Muscle of leg (tissue), 3 donors: ENCODE measurements at regions not wholly inside any gene's neighbourhood (a gene's known extent, or its start where the extent isn't known, plus 50 kb on each side); places are given as distances from the start of the nearest gene placed in this dataset.

ENCODE experiments used
- DNase-seq: peaks from one replicate; pipeline ENCODE4 v3.0.0; 2013
- H3K27ac ChIP-seq: one replicate; pipeline ENCODE4 v1.5.1; 2013; ENCODE audit warnings: mild to moderate bottlenecking, low read length, control low read depth
- H3K27me3 ChIP-seq: one replicate; pipeline ENCODE4 v1.6.1; 2013; ENCODE audit warnings: low read length; ENCODE audit not compliant: control insufficient read depth, insufficient read depth
- H3K36me3 ChIP-seq: one replicate; pipeline ENCODE4 v1.6.1; 2013; ENCODE audit warnings: low read length; ENCODE audit not compliant: control insufficient read depth, insufficient read depth
- H3K4me1 ChIP-seq: one replicate; pipeline ENCODE4 v1.6.1; 2013; ENCODE audit warnings: low read length; ENCODE audit not compliant: control insufficient read depth, insufficient read depth
- H3K4me3 ChIP-seq: one replicate; pipeline ENCODE4 v1.5.1; 2013; ENCODE audit warnings: low read length, control low read depth
- H3K9me3 ChIP-seq: replicated peaks from 2 replicates; pipeline ENCODE4 v1.6.1; 2013; ENCODE audit warnings: low read depth, low read length; ENCODE audit not compliant: control insufficient read depth
- WGBS: methylation state at CpG from one replicate; pipeline ENCODE4 v1.1.5; 2013; ENCODE audit warnings: missing lambda C conversion rate; ENCODE audit not compliant: insufficient coverage; 5-methylcytosine and 5-hydroxymethylcytosine counted together

GRCh38 chr7:42440951-42441350 lies 203.9 kb upstream of the GLI3 start:
- no peak overlapping the region for H3K27ac ChIP-seq
- no peak overlapping the region for H3K4me3 ChIP-seq
- 100% methylated on average over 3 of the region's 5 CpGs for WGBS
- peaks cover 7% of the 10 kb centered on the region for H3K9me3 ChIP-seq
- no peak for DNase-seq
- no peaks in the 10 kb centered on the region for H3K4me1 ChIP-seq
- no peaks in the 10 kb centered on the region for H3K36me3 ChIP-seq
- H3K27me3 ChIP-seq: no peaks in the 10 kb centered on the region

- Histone ChIP-seq H3K4me3 (no peak overlapping the region), H3K27me3 (no peaks in the 10 kb centered on the region), H3K27ac (no peak overlapping the region), H3K4me1 (no peaks in the 10 kb centered on the region), H3K36me3 (no peaks in the 10 kb centered on the region), H3K9me3 (no peaks in the 10 kb centered on the region)
- no CpG with 5 or more reads among the region's 1 CpG for WGBS
- DNase-seq: peak; percentile 22
Measured at GRCh38 chr7:42432644-42433043, 195.6 kb upstream of the GLI3 start.

- no peaks in the 10 kb centered on the region for H3K36me3 ChIP-seq
- H3K4me3 ChIP-seq: no peak overlapping the region
- no peak for DNase-seq
- H3K9me3 ChIP-seq: no peaks in the 10 kb centered on the region
- WGBS: 63% methylated on average over 2 of the region's 2 CpGs
- H3K27me3 ChIP-seq: no peaks in the 10 kb centered on the region
- H3K4me1 ChIP-seq: no peaks in the 10 kb centered on the region
- H3K27ac ChIP-seq: no peak overlapping the region
Measured at GRCh38 chr7:42431873-42432272, 194.9 kb upstream of the GLI3 start.

- H3K9me3 ChIP-seq: no peaks in the 10 kb centered on the region
- H3K36me3 ChIP-seq: no peaks in the 10 kb centered on the region
- H3K27ac ChIP-seq: no peak overlapping the region
- H3K4me3 ChIP-seq: no peak overlapping the region
- H3K4me1 ChIP-seq: no peaks in the 10 kb centered on the region
- H3K27me3 ChIP-seq: no peaks in the 10 kb centered on the region
- no peak for DNase-seq
- WGBS: 28% methylated on average over 2 of the region's 4 CpGs
Measured at GRCh38 chr7:42429339-42429738, 192.3 kb upstream of the GLI3 start.

GRCh38 chr7:42426163-42426562 lies 189.2 kb upstream of the GLI3 start:
- Histone ChIP-seq H3K4me3 (no peak overlapping the region), H3K27ac (no peak overlapping the region), H3K27me3 (no peaks in the 10 kb centered on the region), H3K36me3 (no peaks in the 10 kb centered on the region), H3K9me3 (no peaks in the 10 kb centered on the region), H3K4me1 (no peaks in the 10 kb centered on the region)
- no CpG with 5 or more reads among the region's 4 CpGs for WGBS
- no peak for DNase-seq

GRCh38 chr7:42414941-42415505 lies 178.0 kb upstream of the GLI3 start:
- WGBS: 100% methylated on average over 1 of the region's 4 CpGs

GRCh38 chr7:42414028-42414427 lies 177.0 kb upstream of the GLI3 start:
- DNase-seq: no peak
- no peak overlapping the region for H3K4me3 ChIP-seq
- H3K36me3 ChIP-seq: no peaks in the 10 kb centered on the region
- no peaks in the 10 kb centered on the region for H3K27me3 ChIP-seq
- no peak overlapping the region for H3K27ac ChIP-seq
- no peaks in the 10 kb centered on the region for H3K9me3 ChIP-seq
- no peaks in the 10 kb centered on the region for H3K4me1 ChIP-seq

More at GRCh38 chr7:42414941-42415505, 178.0 kb upstream of the GLI3 start:
- no peak overlapping the region for H3K4me3 ChIP-seq
- no peaks in the 10 kb centered on the region for H3K9me3 ChIP-seq
- H3K4me1 ChIP-seq: no peaks in the 10 kb centered on the region
- no peaks in the 10 kb centered on the region for H3K27me3 ChIP-seq
- no peak overlapping the region for H3K27ac ChIP-seq
- H3K36me3 ChIP-seq: no peaks in the 10 kb centered on the region
- DNase-seq: peak; percentile 77

GRCh38 chr7:42409296-42409695 lies 172.3 kb upstream of the GLI3 start:
- DNase-seq: no peak
- Histone ChIP-seq H3K27me3 (no peaks in the 10 kb centered on the region), H3K4me3 (no peak overlapping the region), H3K9me3 (no peaks in the 10 kb centered on the region), H3K4me1 (no peaks in the 10 kb centered on the region), H3K27ac (no peak overlapping the region), H3K36me3 (no peaks in the 10 kb centered on the region)
- WGBS: 51% methylated on average over 3 of the region's 8 CpGs

- WGBS: no CpG with 5 or more reads among the region's 4 CpGs
- H3K4me1 ChIP-seq: no peaks in the 10 kb centered on the region
- no peaks in the 10 kb centered on the region for H3K27me3 ChIP-seq
- no peak overlapping the region for H3K4me3 ChIP-seq
- no peak for DNase-seq
- H3K27ac ChIP-seq: no peak overlapping the region
- no peaks in the 10 kb centered on the region for H3K36me3 ChIP-seq
- H3K9me3 ChIP-seq: no peaks in the 10 kb centered on the region
Measured at GRCh38 chr7:42407833-42408232, 170.8 kb upstream of the GLI3 start.

GRCh38 chr7:42407021-42407710 lies 170.2 kb upstream of the GLI3 start:
- Histone ChIP-seq H3K9me3 (no peaks in the 10 kb centered on the region), H3K27me3 (no peaks in the 10 kb centered on the region), H3K27ac (no peak overlapping the region), H3K4me1 (peaks cover 3% of the 10 kb centered on the region), H3K4me3 (no peak overlapping the region), H3K36me3 (no peaks in the 10 kb centered on the region)
- WGBS: 76% methylated on average over 9 of the region's 15 CpGs
- DNase-seq: no peak

GRCh38 chr7:42406358-42406757 lies 169.3 kb upstream of the GLI3 start:
- Histone ChIP-seq H3K36me3 (no peaks in the 10 kb centered on the region), H3K4me3 (no peak overlapping the region), H3K4me1 (peaks cover 4% of the 10 kb centered on the region), H3K9me3 (no peaks in the 10 kb centered on the region), H3K27me3 (no peaks in the 10 kb centered on the region), H3K27ac (no peak overlapping the region)
- 88% methylated on average over 10 of the region's 16 CpGs for WGBS
- no peak for DNase-seq
